Parathyroid adenoma (tissue), 2 donors: ENCODE measurements at regions not wholly inside any gene's neighbourhood (a gene's known extent, or its start where the extent isn't known, plus 50 kb on each side); places are given as distances from the start of the nearest gene placed in this dataset.

ENCODE experiments used
- H2AFZ ChIP-seq: fragments of 300-600 bp; sonication (generic); one replicate; pipeline ENCODE4 v1.7.0; 2017; ENCODE audit warnings: antibody characterized with exemption, mild to moderate bottlenecking
- H3K27ac ChIP-seq: fragments of 300-600 bp; sonication (generic); one replicate; pipeline ENCODE4 v1.7.0; 2017
- H3K27me3 ChIP-seq: fragments of 300-600 bp; sonication (generic); one replicate; pipeline ENCODE4 v1.7.0; 2017; ENCODE audit warnings: low read length; ENCODE audit not compliant: control insufficient read depth, insufficient read depth
- H3K36me3 ChIP-seq: fragments of 300-600 bp; sonication (generic); one replicate; pipeline ENCODE4 v1.7.0; 2017; ENCODE audit warnings: low read length; ENCODE audit not compliant: control insufficient read depth, insufficient read depth
- H3K4me1 ChIP-seq: fragments of 300-600 bp; sonication (generic); one replicate; pipeline ENCODE4 v1.7.0; 2017; ENCODE audit warnings: control low read depth
- H3K4me2 ChIP-seq: fragments of 300-600 bp; sonication (generic); one replicate; pipeline ENCODE4 v1.7.0; 2017; ENCODE audit warnings: low read length
- H3K4me3 ChIP-seq: fragments of 300-600 bp; sonication (generic); one replicate; pipeline ENCODE4 v1.7.0; 2017; ENCODE audit warnings: low read depth, low read length
- H3K79me2 ChIP-seq: fragments of 300-600 bp; sonication (generic); one replicate; pipeline ENCODE4 v1.7.0; 2017; ENCODE audit warnings: control low read depth
- H3K9ac ChIP-seq: fragments of 300-600 bp; sonication (generic); one replicate; pipeline ENCODE4 v1.7.0; 2017; ENCODE audit warnings: mild to moderate bottlenecking
- H3K9me3 ChIP-seq: fragments of 300-600 bp; sonication (generic); one replicate; pipeline ENCODE4 v1.7.0; 2017; ENCODE audit warnings: low read length; ENCODE audit not compliant: control insufficient read depth
- TF ChIP-seq, protein P1 (sequence below): fragments of 300-600 bp; sonication (generic); IDR thresholded peaks from one replicate; pipeline ENCODE4 v1.7.0; 2017; ENCODE audit warnings: antibody characterized with exemption, mild to moderate bottlenecking
- donor health status: primary hyperparathyroidism.

DNA sequence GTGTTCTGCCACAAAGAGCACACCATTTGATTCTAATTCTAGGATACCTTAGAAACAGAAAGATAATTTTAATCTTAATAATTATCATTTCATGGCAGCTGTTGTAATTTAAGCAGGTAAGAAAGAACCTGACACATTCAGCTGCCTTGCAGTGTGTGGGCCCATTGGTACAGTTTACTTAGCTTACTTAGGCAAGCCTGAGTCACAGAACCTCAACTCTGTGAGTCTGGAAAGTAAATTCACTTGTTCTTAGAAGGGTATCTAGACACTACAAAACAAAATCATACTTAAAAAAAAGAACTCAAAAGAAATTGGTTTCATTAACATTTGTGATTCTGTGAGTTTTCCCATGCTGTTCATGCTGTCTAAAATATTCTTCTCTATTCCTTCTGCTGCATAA, 956.3 kb upstream of the SLC39A10 start:
- Histone ChIP-seq H3K9me3 (no peaks in the 10 kb centered on the region), H3K27me3 (no peaks in the 10 kb centered on the region), H3K79me2 (no peaks in the 10 kb centered on the region), H3K27ac (no peak overlapping the region), H3K4me1 (no peaks in the 10 kb centered on the region), H3K9ac (no peak overlapping the region), H2AFZ (no peak overlapping the region), H3K4me3 (no peak overlapping the region), H3K4me2 (no peak overlapping the region), H3K36me3 (no peaks in the 10 kb centered on the region)
- TF ChIP-seq, protein P1, sequence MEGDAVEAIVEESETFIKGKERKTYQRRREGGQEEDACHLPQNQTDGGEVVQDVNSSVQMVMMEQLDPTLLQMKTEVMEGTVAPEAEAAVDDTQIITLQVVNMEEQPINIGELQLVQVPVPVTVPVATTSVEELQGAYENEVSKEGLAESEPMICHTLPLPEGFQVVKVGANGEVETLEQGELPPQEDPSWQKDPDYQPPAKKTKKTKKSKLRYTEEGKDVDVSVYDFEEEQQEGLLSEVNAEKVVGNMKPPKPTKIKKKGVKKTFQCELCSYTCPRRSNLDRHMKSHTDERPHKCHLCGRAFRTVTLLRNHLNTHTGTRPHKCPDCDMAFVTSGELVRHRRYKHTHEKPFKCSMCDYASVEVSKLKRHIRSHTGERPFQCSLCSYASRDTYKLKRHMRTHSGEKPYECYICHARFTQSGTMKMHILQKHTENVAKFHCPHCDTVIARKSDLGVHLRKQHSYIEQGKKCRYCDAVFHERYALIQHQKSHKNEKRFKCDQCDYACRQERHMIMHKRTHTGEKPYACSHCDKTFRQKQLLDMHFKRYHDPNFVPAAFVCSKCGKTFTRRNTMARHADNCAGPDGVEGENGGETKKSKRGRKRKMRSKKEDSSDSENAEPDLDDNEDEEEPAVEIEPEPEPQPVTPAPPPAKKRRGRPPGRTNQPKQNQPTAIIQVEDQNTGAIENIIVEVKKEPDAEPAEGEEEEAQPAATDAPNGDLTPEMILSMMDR, result no peak

DNA sequence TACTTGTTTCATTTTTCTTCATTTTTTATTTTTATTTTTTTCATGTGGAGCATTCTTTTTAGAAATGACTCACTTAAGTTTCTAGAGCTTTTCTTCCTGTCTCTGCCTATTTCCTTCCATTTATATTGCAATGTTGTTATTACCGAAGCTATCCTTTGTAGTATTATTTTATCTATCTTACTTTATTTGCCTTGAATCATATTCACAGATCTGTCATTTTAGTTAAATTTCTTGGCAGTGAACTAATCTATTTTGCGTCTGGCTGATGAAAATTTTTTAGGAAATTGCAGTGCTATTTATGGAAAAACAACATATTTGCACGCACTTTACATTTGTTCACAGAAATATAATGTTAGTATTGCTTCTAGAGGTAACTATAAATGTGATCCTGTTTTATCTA, 956.9 kb upstream of the SLC39A10 start:
- TF ChIP-seq, protein P1, result no peak
- no peaks in the 10 kb centered on the region for H3K79me2 ChIP-seq
- no peaks in the 10 kb centered on the region for H3K4me1 ChIP-seq
- H3K9me3 ChIP-seq, result no peaks in the 10 kb centered on the region
- no peaks in the 10 kb centered on the region for H3K27me3 ChIP-seq
- no peak overlapping the region for H3K9ac ChIP-seq
- H3K4me2 ChIP-seq, result no peak overlapping the region
- no peak overlapping the region for H3K27ac ChIP-seq
- H3K36me3 ChIP-seq, result no peaks in the 10 kb centered on the region
- H2AFZ ChIP-seq, result no peak overlapping the region
- no peak overlapping the region for H3K4me3 ChIP-seq

DNA sequence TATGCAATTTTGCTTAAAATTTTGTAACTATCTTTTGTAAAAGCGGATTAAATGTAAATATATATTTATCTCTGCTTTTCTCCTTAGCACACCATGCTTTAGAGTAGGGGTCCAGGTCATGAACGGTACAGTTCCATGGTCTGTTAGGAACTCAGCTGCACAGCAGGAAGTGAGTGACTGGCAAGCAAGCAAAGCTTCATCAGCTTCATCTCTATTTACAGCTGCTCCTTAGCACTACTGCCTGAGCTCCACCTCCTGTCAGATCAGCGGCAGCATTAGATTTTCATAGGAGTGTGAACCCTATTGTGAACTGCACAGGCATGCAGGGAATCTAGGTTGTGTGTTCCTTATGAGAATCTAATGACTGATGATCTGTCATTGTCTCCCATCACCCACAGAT, 959.0 kb upstream of the SLC39A10 start:
- no peaks in the 10 kb centered on the region for H3K36me3 ChIP-seq
- H3K9ac ChIP-seq, result no peak overlapping the region
- H3K4me3 ChIP-seq, result no peak overlapping the region
- no peak overlapping the region for H2AFZ ChIP-seq
- no peaks in the 10 kb centered on the region for H3K4me1 ChIP-seq
- no peak overlapping the region for H3K27ac ChIP-seq
- H3K4me2 ChIP-seq, result no peak overlapping the region
- no peaks in the 10 kb centered on the region for H3K27me3 ChIP-seq
- TF ChIP-seq, protein P1, result no peak
- no peaks in the 10 kb centered on the region for H3K9me3 ChIP-seq
- no peaks in the 10 kb centered on the region for H3K79me2 ChIP-seq

DNA sequence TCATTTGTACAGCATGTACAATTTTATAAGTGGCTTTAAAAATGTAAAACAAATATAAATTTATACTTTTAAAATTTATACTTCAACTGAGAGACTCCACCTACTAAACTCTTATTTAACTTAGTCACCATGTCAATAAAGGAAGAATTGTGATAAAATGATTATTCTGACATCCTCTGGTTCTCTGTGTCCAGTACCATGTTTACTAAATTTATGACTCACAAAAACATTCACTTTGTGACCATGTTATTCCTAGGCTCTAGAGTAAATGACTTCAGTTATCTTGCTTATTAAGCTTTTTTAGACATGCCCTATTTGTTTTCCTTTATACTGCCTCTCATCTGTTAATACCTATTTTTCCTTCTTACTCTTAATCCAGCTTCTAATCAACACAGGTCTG, 959.6 kb upstream of the SLC39A10 start:
- no peak overlapping the region for H3K9ac ChIP-seq
- no peaks in the 10 kb centered on the region for H3K4me1 ChIP-seq
- no peaks in the 10 kb centered on the region for H3K27me3 ChIP-seq
- H2AFZ ChIP-seq, result no peak overlapping the region
- H3K36me3 ChIP-seq, result no peaks in the 10 kb centered on the region
- H3K4me3 ChIP-seq, result no peak overlapping the region
- TF ChIP-seq, protein P1, result no peak
- H3K79me2 ChIP-seq, result no peaks in the 10 kb centered on the region
- H3K27ac ChIP-seq, result no peak overlapping the region
- H3K4me2 ChIP-seq, result no peak overlapping the region
- no peaks in the 10 kb centered on the region for H3K9me3 ChIP-seq

DNA sequence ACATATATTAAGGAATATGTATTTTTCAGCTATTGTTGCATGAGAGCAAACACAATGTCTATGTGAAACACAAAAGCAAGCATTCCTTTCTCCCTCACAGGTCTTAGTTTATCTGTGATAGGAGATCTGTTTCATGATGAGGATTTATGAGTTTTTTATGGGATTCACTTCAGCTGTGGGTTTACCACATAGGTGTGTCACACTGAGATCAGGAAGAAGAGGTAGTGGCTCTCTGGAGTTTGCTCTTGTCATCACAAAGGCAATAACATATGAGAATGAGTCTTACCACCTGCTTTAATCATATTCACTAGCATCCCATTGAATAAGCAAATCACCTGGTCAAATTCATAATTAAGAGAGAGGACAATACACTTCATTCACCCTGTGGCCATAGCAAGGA, 960.3 kb upstream of the SLC39A10 start:
- TF ChIP-seq, protein P1, result no peak
- Histone ChIP-seq H3K27me3 (no peaks in the 10 kb centered on the region), H2AFZ (no peak overlapping the region), H3K79me2 (no peaks in the 10 kb centered on the region), H3K27ac (no peak overlapping the region), H3K4me1 (no peaks in the 10 kb centered on the region), H3K4me3 (no peak overlapping the region), H3K9me3 (no peaks in the 10 kb centered on the region), H3K36me3 (no peaks in the 10 kb centered on the region), H3K9ac (no peak overlapping the region), H3K4me2 (no peak overlapping the region)
